GM18505 (cell line): ENCODE measurements at regions not wholly inside any gene's neighbourhood (a gene's known extent, or its start where the extent isn't known, plus 50 kb on each side); places are given as distances from the start of the nearest gene placed in this dataset.

Source experiments
- ATAC-seq: cut with Tn5 transposase; IDR thresholded peaks from one replicate; pipeline ENCODE4 v1.9.1; 2021; ENCODE audit not compliant: unreplicated experiment
- POLR2A ChIP-seq: IDR thresholded peaks from 4 replicates; pipeline ENCODE4 v1.6.1; 2011; ENCODE audit warnings: borderline replicate concordance; ENCODE audit not compliant: insufficient read depth, insufficient read length; ENCODE audit errors: extremely low read depth

DNA sequence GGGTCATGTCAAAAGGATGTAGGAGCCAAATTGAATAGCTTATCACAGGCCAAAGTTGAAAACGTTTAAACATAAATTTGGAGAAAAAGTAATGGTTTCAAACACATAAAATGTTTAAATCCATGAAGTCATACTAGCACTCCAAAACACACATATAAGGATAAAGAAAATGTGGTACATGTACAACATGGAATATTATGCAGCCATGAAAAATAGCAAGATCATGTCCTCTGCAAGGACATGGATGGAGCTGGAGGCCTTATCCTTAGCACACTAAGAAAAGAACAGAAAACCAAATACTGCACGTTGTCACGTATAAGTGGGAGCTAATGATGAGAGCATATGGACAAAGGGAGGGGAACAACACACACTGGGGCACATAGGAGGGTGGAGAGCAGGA is 911.7 kb upstream of the PCDH20 start:
- no peak for ATAC-seq
- no peak for TF ChIP-seq POLR2A

DNA sequence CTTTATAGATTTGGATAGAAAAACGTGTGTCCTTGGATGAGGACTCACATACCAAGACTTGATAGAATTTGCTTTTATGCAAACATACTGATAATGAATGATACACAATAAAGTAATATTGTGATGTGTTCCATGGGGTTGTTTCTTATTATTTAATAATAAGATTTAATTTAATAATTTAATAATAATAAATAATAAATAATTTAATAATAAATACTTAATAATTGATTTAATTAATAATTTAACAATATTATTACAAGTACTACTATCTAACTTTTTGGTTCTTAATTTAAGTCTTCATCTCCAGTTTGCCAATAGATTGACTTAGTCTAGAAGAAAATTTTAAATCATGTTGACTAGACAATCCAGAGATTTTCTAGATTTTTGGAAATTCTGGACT is 909.2 kb upstream of the PCDH20 start:
- no peak for ATAC-seq

DNA sequence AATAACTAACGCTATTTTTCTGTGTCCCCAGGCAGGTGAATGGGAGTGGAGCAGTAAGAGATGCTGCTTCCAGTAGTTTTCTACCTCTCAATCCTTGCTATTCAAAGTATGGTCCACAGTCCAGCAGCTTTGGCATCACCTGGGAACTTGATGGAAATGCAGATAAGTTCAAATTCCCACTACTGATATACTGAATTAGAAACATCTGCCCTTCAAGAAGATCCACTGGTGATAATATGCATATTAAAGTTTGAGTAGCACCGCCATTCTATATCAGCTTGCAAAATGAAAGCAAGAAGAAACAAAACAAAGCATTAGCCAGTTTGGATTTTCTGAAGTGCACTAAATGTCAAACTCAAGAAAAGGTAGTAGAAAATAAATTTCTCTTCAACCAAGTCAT is 906.2 kb upstream of the PCDH20 start:
- ATAC-seq, result no peak
- no peak for TF ChIP-seq POLR2A

More for the DNA sequence above, 909.2 kb upstream of the PCDH20 start:
- no peak for TF ChIP-seq POLR2A

DNA sequence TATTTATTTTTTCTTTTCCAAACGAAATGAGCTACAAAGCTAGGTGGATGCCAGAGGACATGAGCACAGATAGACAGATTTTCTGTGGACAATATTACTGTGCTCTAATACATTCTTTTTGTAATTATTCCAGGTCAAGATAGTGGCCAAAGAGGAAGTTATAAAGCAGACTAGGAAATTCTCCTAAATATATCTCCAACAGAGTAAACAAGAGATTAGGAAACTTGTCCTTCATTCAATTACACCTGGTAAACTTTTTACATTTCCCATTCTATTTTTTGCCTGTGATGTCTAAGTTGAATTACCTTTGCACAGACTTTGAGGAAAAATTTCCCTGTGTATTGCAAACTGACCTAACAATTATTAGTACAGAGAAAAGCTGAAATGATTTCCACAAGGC is 905.5 kb upstream of the PCDH20 start:
- ATAC-seq, result no peak
- TF ChIP-seq POLR2A, result no peak

DNA sequence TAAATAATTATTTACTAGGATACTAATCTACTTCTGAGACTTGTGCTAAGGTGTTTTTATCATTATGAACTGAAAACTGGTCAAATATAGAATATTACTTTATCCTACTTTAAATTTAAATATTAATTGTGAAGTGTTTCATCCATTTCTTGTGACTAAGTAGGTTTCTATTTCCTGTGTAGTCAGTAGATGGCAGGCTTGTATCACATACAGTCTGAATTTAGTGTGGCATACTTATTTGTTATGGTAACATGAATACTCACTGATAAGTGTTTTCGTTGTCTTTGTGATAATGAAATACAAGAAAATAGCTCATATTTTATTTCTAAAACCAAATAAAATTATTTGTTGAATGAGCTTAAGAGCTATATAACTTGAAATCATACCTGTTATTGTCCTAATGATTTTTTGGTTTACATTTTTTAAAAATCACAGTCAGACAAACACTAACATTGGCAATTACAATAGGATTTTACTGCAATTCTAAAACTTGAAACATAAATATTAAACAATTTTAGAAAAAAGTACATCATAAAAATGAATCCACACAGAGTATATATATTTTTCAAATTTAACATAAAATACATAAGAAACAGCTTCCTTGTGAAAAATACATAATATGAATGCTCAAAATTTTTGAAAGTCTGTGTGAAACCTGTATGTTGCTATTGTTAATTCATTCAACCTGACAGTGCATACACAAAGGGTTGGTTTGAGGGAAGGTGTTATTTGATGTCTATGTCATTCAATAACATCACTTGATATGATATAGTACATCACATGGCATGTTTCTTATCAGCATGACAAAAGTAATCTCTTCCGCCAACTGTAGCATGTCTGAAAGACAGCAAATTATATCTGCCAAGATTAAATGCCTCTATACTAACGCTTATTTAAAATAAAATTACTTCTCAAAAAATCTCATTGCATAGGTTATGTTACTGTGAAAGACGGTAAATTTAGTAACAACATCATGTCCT is 904.8 kb upstream of the PCDH20 start:
- TF ChIP-seq POLR2A, result no peak
- no peak for ATAC-seq

DNA sequence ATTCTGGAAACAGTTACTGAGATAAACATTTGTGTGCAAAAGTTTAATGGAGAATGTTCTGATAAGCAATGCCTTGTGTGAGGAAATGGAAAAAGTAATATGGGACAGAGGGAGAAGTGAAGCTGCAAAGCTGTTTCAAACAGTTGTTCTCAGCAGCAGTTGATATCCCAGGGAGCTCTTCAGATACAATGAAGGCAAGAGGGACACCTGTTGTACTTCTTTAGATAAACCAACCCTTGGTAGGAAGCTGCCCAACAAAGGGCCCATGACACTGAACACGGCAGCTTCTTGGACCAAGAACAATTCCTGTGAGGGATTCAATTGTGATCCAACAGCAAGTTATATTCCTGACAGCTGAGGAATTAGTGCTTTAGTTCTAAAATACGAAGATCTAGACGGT is 894.3 kb upstream of the PCDH20 start:
- ATAC-seq, result no peak
- TF ChIP-seq POLR2A, result no peak

DNA sequence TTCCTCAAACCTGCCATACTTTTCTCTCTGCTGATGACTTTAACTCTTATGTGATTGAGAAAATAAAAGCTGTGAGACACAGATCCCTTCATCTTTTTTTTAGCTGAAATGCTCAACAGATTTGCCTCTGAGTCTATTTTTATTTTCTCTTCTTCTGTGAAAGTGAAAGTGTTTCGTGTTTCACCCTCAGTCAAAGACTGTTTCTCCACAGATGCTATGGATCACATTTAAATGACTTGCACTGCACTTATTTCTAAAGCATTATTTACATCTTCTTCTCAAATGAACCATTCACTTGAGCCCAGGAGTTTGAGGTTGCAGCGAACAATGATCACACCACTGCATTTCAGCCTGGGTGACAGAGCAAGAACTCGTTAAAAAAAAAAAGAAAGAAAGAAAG is 890.1 kb upstream of the PCDH20 start:
- ATAC-seq, result peak; percentile 75
- TF ChIP-seq POLR2A, result no peak

DNA sequence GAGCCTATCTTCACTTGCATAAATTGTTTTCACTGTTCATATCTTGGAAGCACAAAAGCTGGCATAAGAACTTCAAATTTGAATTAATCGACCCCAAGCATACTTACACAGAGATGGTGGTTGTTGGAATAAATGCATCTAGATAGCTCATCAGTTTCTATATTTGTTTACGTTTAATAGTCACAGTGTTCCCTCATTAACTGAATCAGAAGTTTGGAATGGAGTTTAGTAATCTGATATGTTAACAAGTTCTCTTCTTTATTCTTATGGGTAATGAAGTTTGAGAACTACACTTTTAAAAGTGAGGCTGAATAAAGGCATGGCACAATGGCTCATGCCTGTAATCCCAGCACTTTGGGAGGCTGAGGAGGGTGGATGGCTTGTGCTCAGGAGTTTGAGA is 886.7 kb upstream of the PCDH20 start:
- ATAC-seq, result no peak
- TF ChIP-seq POLR2A, result no peak

DNA sequence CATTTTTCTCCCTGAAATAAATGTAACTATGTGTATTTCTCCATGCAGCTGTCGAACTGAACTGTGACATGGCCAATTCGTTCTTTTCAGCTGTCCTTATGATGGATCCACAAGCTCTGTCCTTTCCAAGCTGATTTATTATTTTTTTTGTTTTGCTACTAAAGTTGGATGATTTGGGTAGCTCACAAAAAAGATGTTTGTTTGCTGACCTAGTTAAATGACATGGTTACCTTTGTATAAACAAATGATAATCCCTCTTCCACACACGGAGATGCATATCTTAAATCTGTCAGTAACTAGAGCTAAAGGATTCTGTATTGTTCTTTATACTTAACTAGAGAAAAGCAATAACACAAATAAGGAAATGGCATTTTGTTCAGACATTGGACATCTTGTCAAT is 884.3 kb upstream of the PCDH20 start:
- no peak for ATAC-seq
- no peak for TF ChIP-seq POLR2A

DNA sequence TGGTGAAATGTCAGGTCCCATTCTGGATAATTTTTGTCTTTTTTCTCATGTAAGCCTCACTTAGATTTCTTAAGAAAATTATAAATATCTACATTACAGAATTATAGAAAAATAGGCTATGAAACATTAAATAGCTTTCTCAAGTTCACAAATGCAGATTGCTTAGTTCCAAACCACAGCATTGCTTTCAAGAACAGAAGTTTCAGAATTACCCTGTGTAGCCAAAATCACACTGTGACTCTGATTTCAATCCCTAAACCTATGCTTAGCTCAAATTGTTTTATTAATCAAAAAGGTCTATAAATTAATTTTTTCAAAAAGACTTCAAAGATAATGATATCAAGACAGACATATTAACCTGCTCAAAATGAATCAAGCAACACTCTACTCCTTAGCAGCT is 881.2 kb upstream of the PCDH20 start:
- TF ChIP-seq POLR2A, result no peak
- ATAC-seq, result no peak

DNA sequence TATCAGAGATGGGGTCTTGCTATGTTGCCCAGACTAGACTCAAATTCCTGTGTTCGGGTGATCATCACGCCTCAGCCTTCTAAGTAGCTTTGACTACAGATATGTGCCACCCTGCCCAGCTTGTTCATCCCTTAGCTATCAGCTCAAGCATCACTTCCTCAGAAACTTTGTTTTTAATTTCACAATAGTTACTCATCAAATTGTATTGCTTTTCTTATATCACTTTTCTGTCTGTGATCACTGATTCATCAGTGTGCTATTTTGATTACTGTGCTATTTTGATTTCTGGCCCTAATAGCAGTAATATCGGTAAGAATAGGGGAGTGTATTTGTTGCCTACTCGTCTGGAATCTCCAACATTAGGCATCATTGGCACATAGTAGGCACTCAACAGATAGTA is 878.6 kb upstream of the PCDH20 start:
- no peak for ATAC-seq
- TF ChIP-seq POLR2A, result no peak

DNA sequence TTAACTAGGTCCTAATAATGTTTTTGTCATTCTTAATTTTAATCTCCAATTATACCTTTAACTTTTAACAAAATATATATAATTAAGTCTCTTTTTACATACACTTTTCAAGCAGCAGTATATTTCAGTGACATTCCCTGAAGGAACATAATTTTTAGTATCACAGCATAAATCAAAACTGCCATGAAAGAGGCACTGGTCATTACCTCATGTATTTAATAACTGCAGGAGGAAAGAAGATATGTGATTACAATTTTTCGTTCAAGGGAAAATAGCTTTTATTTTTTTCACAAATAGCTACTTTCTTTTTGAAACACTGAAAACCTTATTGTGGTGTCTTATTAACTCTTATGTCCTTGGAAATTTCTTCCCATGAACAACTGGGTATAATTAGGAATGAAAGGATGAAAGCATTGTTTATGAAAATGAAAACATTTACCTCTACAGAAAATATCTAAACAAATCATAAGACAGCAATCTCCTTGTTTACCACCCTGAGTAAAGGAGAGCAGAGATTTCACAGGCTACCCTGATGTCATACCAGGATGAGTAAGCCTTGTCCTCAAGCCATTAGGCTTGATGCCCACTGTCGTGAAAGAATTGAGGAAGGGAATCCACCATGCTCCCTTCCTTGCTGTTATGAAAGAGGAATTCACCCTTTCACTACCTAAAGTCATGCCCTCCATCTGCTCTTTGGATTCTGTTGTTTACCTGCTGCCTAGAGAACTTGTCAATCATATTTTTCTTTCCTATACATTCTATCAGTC is 877.2 kb upstream of the PCDH20 start:
- ATAC-seq, result no peak
- TF ChIP-seq POLR2A, result no peak

DNA sequence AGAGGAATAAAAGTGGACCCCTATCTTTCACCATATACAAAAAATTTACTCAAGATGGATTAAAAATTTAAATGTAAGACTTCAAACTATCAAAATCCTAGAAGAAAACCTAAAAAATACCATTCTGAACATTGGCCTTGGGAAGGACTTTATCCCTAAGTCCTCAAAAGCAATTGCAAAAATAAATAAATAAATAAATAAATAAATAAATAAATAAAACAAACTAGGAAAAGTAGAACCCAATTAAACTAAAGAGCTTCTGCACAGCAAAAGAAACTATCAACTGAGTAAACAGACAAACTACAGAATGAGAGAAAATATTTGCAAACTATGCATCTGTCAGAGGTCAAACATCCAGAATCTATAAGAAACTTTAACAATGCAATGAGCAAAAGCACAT is 874.9 kb upstream of the PCDH20 start:
- no peak for ATAC-seq
- no peak for TF ChIP-seq POLR2A

DNA sequence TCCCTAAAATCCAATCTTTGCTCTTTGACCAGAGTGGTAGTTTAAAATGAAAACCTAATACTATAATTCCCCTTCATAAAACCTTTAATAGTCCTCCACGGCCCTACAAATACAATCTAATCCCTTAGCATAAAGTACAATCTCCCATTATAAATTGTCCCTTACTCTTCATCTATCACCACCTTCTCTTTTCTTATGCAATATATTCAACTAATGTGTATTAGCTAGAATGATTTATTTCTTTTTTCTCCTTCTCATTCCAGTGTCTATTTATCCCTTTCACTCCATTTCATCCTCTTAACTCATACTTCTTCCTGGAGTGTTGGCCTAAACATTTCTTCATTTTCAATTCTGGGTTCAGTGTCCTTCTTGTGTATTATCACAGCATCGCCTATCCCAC is 872.1 kb upstream of the PCDH20 start:
- no peak for TF ChIP-seq POLR2A
- ATAC-seq, result no peak
